BLaER1 treated with 17β-estradiol and CSF1 and Interleukin-3, amounts not matched to agents 10 nM and 100 nM (cell line): ENCODE measurements at regions not wholly inside any gene's neighbourhood (a gene's known extent, or its start where the extent isn't known, plus 50 kb on each side); places are given as distances from the start of the nearest gene placed in this dataset.

Experiments used
- H3K27ac ChIP-seq, 11 experiments: shearing (Covaris generic); formaldehyde crosslinking; 2 replicates each; pipeline ENCODE4 v1.8.1; 2022
- H3K27me3 ChIP-seq, 11 experiments: shearing (Covaris generic); formaldehyde crosslinking; 2 replicates each; pipeline ENCODE4 v1.8.1; 2022
- H3K36me3 ChIP-seq, 11 experiments: shearing (Covaris generic); formaldehyde crosslinking; 2 replicates each; pipeline ENCODE4 v1.8.1; 2022
- H3K4me1 ChIP-seq, 10 experiments: shearing (Covaris generic); formaldehyde crosslinking; 2 replicates each; pipeline ENCODE4 v1.8.1; 2022
- H3K4me2 ChIP-seq, 11 experiments: shearing (Covaris generic); formaldehyde crosslinking; 2 replicates each; pipeline ENCODE4 v1.8.1; 2022
- H3K4me3 ChIP-seq, 10 experiments: shearing (Covaris generic); formaldehyde crosslinking; 2 replicates each; pipeline ENCODE4 v1.8.1; 2022
- H3K9ac ChIP-seq, 11 experiments: shearing (Covaris generic); formaldehyde crosslinking; 2 replicates each; pipeline ENCODE4 v1.8.1; 2022
- H3K9me3 ChIP-seq, 11 experiments: shearing (Covaris generic); formaldehyde crosslinking; replicated peaks in 1 of 11; 2 replicates each; pipeline ENCODE4 v1.8.1; 2022
- H4K20me1 ChIP-seq, 11 experiments: shearing (Covaris generic); formaldehyde crosslinking; 2 replicates each; pipeline ENCODE4 v1.8.1; 2022
- Cebpa-rat ChIP-seq, 11 experiments: shearing (Covaris generic); IDR thresholded peaks; 2 replicates each; pipeline ENCODE4 v1.8.1; 2022

DNA sequence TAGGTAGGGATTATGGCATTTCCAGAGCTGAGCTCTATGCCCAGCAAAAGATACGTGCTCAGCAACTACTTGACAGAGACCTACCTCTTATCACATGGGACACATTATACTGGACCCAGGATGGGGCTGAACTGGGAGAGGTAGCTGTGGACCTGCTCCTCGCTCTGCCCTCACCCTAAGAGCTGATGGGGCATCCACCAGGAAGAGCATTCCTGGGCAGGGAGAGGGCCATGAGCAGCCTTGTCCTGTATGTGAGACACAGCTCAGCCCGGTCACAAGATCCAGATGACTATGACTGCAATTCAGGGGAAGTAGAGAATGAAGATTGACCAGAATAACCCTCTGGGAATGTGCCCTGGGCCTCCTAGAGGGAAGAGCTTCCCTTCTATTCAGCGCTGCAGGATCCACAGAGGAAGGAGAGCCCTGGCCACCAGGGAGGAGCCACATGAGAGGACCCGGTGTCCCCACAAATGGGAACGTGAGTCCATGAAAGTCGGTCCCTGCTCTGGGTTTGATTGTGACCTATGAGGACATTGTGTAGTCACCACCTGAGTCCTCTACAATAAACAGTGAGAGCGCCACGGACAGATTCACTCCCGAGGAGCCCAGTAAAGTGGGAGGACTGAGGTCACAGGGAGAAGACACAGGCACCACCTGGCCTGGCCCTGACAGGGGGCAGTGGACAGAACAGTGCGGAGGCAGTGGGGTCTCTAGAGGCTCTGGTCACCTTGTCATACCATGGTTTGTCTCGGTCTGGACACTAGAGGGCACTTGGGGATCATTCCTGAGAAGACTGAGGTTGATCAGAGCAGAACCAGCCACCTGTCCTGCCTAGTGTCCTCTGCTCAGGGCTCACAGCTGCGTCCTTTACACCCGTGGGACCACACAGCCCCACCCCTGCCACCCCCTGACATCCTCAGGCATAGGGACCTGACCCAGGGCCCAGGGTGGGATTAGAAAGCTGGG lies 99.5 kb downstream of the ZNF280B start:
- no peaks in the 10 kb centered on the region for H3K36me3 ChIP-seq
- peaks cover 0 to 7% (median 4%) of the 10 kb centered on the region in 11 experiments; a peak in 8 of 22 replicates for H4K20me1 ChIP-seq
- peak overlapping the region in 7 of 11 experiments; percentile 34 to 70 (median 48); a peak in 14 of 22 replicates for H3K27ac ChIP-seq
- H3K4me2 ChIP-seq, result peak overlapping the region; percentile 71 to 94 (median 82)
- H3K9ac ChIP-seq, result peak overlapping the region in 4 of 11 experiments; percentile 27 to 39 (median 32); a peak in 5 of 22 replicates
- H3K9me3 ChIP-seq, result peaks cover 13 to 20% (median 17%) of the 10 kb centered on the region in 11 experiments; a peak in 21 of 22 replicates
- TF ChIP-seq Cebpa-rat (IDR thresholded peaks at IDR 0.05), result no peak
- peaks cover 37 to 57% (median 54%) of the 10 kb centered on the region in 10 experiments for H3K4me1 ChIP-seq
- H3K4me3 ChIP-seq, result no peak overlapping the region; a peak in 1 of 20 replicates
- H3K27me3 ChIP-seq, result peaks cover 0 to 17% (median 10%) of the 10 kb centered on the region in 11 experiments; a peak in 14 of 22 replicates

GRCh38 chr22:22410121-22410520 lies 98.4 kb downstream of the ZNF280B start:
- H3K4me1 ChIP-seq, result peaks cover 31 to 46% (median 43%) of the 10 kb centered on the region in 10 experiments

GRCh38 chr22:22410677-22411076 lies 97.9 kb downstream of the ZNF280B start:
- peak overlapping the region; percentile 71 to 94 (median 82) for H3K4me2 ChIP-seq
- H3K9me3 ChIP-seq, result peaks cover 13 to 20% (median 17%) of the 10 kb centered on the region in 11 experiments; a peak in 21 of 22 replicates
- peaks cover 31 to 43% (median 39%) of the 10 kb centered on the region in 10 experiments for H3K4me1 ChIP-seq
- H3K4me3 ChIP-seq, result no peak overlapping the region
- no peak for TF ChIP-seq Cebpa-rat (IDR thresholded peaks at IDR 0.05)
- no peak overlapping the region for H3K9ac ChIP-seq
- H3K36me3 ChIP-seq, result no peaks in the 10 kb centered on the region
- peaks cover 0 to 17% (median 10%) of the 10 kb centered on the region in 11 experiments; a peak in 14 of 22 replicates for H3K27me3 ChIP-seq
- peaks cover 0 to 7% (median 4%) of the 10 kb centered on the region in 11 experiments; a peak in 8 of 22 replicates for H4K20me1 ChIP-seq
- peak overlapping the region in 5 of 11 experiments; percentile 32 to 67 (median 42); a peak in 8 of 22 replicates for H3K27ac ChIP-seq

More at GRCh38 chr22:22410121-22410520, 98.4 kb downstream of the ZNF280B start:
- peaks cover 0 to 17% (median 10%) of the 10 kb centered on the region in 11 experiments; a peak in 14 of 22 replicates for H3K27me3 ChIP-seq
- peak overlapping the region in 4 of 11 experiments; percentile 8 to 39 (median 30); a peak in 3 of 22 replicates for H3K9ac ChIP-seq
- peaks cover 13 to 20% (median 17%) of the 10 kb centered on the region in 11 experiments; a peak in 21 of 22 replicates for H3K9me3 ChIP-seq
- TF ChIP-seq Cebpa-rat (IDR thresholded peaks at IDR 0.05), result no peak
- peaks cover 0 to 7% (median 4%) of the 10 kb centered on the region in 11 experiments; a peak in 8 of 22 replicates for H4K20me1 ChIP-seq
- peak overlapping the region in 7 of 11 experiments; percentile 7 to 70 (median 48); a peak in 12 of 22 replicates for H3K27ac ChIP-seq
- H3K4me2 ChIP-seq, result peak overlapping the region; percentile 71 to 94 (median 82)
- H3K4me3 ChIP-seq, result peak overlapping the region in 1 of 10 experiments; percentile 23; a peak in 2 of 20 replicates
- no peaks in the 10 kb centered on the region for H3K36me3 ChIP-seq

DNA sequence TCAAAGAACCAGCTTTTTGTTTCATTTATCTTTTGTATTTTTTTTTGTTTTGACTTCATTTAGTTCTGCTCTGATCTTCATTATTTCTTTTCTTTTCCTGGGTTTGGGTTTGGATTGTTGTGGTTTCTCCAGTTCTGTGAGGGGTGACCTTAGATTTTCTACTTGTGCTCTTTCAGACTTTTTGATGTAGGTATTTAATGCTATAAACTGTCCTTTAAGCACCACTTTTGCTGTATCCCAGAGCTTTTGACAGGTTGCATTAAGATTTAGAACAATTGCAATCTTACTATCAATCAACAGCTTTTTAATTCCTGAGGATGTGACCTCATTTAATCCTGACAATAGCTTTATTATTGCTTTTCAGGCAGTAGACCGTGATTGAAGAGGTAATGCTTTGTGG lies 94.3 kb downstream of the ZNF280B start:
- no peak overlapping the region for H3K27ac ChIP-seq
- H3K4me2 ChIP-seq, result peak overlapping the region in 2 of 11 experiments; percentile 7 to 26; a peak in 1 of 22 replicates
- no peak for TF ChIP-seq Cebpa-rat (IDR thresholded peaks at IDR 0.05)
- H4K20me1 ChIP-seq, result peaks cover 0 to 7% (median 4%) of the 10 kb centered on the region in 11 experiments; a peak in 8 of 22 replicates
- no peak overlapping the region for H3K9ac ChIP-seq
- no peaks in the 10 kb centered on the region for H3K36me3 ChIP-seq
- H3K27me3 ChIP-seq, result peaks cover 0 to under 1% (median 0%) of the 10 kb centered on the region in 11 experiments; a peak in 1 of 22 replicates
- peaks cover 16 to 18% (median 17%) of the 10 kb centered on the region in 10 experiments for H3K4me1 ChIP-seq
- H3K9me3 ChIP-seq, result peaks cover 14 to 23% (median 18%) of the 10 kb centered on the region in 11 experiments; a peak in 21 of 22 replicates
- no peak overlapping the region for H3K4me3 ChIP-seq

DNA sequence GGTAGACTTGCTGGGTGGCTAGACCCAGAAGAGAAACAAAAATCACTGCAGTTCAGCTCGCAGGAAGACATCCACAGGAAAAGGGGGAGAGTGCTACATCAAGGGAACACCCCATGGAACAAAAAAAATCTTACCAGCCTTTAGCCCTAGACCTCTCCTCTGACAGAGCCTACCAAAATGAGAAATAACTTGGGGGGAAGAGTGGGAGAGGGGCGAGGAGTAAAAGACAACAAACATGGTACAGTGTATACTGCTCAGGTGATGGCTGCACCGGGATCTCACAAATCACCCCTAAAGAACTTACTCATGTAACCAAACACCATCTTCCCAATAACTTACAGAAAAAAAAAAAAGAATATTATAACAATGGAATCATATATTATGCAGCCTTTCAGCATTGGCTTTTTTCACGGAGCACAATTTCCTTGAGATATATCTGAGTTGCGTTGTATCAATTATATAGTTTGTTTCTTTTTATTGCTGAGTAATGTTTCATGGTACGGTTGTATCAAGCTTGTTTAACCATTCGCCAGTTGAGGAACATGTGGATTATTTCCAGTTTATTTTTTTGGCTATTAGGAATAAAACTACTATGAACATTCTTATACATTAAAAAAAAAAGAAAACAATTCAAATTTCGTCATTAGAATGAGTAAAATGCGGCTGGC lies 90.9 kb downstream of the ZNF280B start:
- H3K9me3 ChIP-seq, result peaks cover 11 to 19% (median 13%) of the 10 kb centered on the region in 11 experiments; a peak in 20 of 22 replicates
- H3K27me3 ChIP-seq, result no peaks in the 10 kb centered on the region
- no peak overlapping the region for H3K27ac ChIP-seq
- H4K20me1 ChIP-seq, result no peaks in the 10 kb centered on the region
- no peaks in the 10 kb centered on the region for H3K36me3 ChIP-seq
- H3K4me1 ChIP-seq, result peaks cover 0 to 13% (median 8%) of the 10 kb centered on the region in 10 experiments; a peak in 13 of 20 replicates
- no peak for TF ChIP-seq Cebpa-rat (IDR thresholded peaks at IDR 0.05)
- no peak overlapping the region for H3K4me3 ChIP-seq
- no peak overlapping the region for H3K9ac ChIP-seq
- H3K4me2 ChIP-seq, result no peak overlapping the region

GRCh38 chr22:22418163-22418549 lies 90.4 kb downstream of the ZNF280B start:
- Histone ChIP-seq H3K4me1 (peaks cover 0 to 19% (median 13%) of the 10 kb centered on the region in 10 experiments; a peak in 15 of 20 replicates), H3K9ac (no peak overlapping the region), H3K36me3 (no peaks in the 10 kb centered on the region), H3K4me3 (no peak overlapping the region), H3K9me3 (peaks cover 6 to 14% (median 7%) of the 10 kb centered on the region in 11 experiments; a peak in 19 of 22 replicates), H3K27ac (no peak overlapping the region), H3K4me2 (no peak overlapping the region), H3K27me3 (no peaks in the 10 kb centered on the region), H4K20me1 (no peaks in the 10 kb centered on the region)
- TF ChIP-seq Cebpa-rat (IDR thresholded peaks at IDR 0.05), result no peak

- Histone ChIP-seq H3K27me3 (no peaks in the 10 kb centered on the region), H3K36me3 (no peaks in the 10 kb centered on the region), H3K4me2 (no peak overlapping the region), H3K4me3 (no peak overlapping the region), H3K9me3 (peaks cover 0 to 9% (median 0%) of the 10 kb centered on the region in 11 experiments; a peak in 4 of 22 replicates), H3K9ac (no peak overlapping the region), H3K4me1 (peaks cover 0 to 27% (median 17%) of the 10 kb centered on the region in 10 experiments; a peak in 15 of 20 replicates), H3K27ac (no peak overlapping the region), H4K20me1 (no peaks in the 10 kb centered on the region)
- no peak for TF ChIP-seq Cebpa-rat (IDR thresholded peaks at IDR 0.05)
Observed at GRCh38 chr22:22418957-22419356, 89.6 kb downstream of the ZNF280B start.

- H4K20me1 ChIP-seq, result no peaks in the 10 kb centered on the region
- H3K4me2 ChIP-seq, result no peak overlapping the region
- no peaks in the 10 kb centered on the region for H3K36me3 ChIP-seq
- H3K4me3 ChIP-seq, result no peak overlapping the region
- no peak overlapping the region for H3K9ac ChIP-seq
- H3K9me3 ChIP-seq, result peaks cover 0 to 9% (median 0%) of the 10 kb centered on the region in 11 experiments; a peak in 2 of 22 replicates
- peaks cover 0 to 41% (median 30%) of the 10 kb centered on the region in 10 experiments; a peak in 15 of 20 replicates for H3K4me1 ChIP-seq
- TF ChIP-seq Cebpa-rat (IDR thresholded peaks at IDR 0.05), result no peak
- H3K27ac ChIP-seq, result no peak overlapping the region
- H3K27me3 ChIP-seq, result no peaks in the 10 kb centered on the region
Observed at GRCh38 chr22:22420580-22420979, 88.0 kb downstream of the ZNF280B start.
